WI38 (cell line): ENCODE measurements at regions not wholly inside any gene's neighbourhood (a gene's known extent, or its start where the extent isn't known, plus 50 kb on each side); places are given as distances from the start of the nearest gene placed in this dataset.

Experiments used
- H3K4me3 ChIP-seq: 2 replicates; pipeline ENCODE4 v1.5.1; 2011; ENCODE audit warnings: low read depth, mild to moderate bottlenecking, control low read depth, low read length
- CTCF ChIP-seq: IDR thresholded peaks from 2 replicates; pipeline ENCODE4 v1.5.1; 2012; ENCODE audit warnings: low read depth, mild to moderate bottlenecking, control low read depth, low read length

GRCh38 chr1:83802023-83802422, 196.9 kb downstream of the TTLL7 start:
- no peak overlapping the region for H3K4me3 ChIP-seq
- TF ChIP-seq CTCF: no peak

GRCh38 chr1:83800066-83800465, 198.9 kb downstream of the TTLL7 start:
- no peak overlapping the region for H3K4me3 ChIP-seq
- no peak for TF ChIP-seq CTCF

GRCh38 chr1:83799594-83799993, 199.3 kb downstream of the TTLL7 start:
- no peak for TF ChIP-seq CTCF
- no peak overlapping the region for H3K4me3 ChIP-seq

GRCh38 chr1:83798965-83799364, 200.0 kb downstream of the TTLL7 start:
- H3K4me3 ChIP-seq: no peak overlapping the region
- no peak for TF ChIP-seq CTCF

- TF ChIP-seq CTCF: no peak
- no peak overlapping the region for H3K4me3 ChIP-seq
These were observed 202.5 kb downstream of the TTLL7 start for GRCh38 chr1:83796409-83796808.

- H3K4me3 ChIP-seq: no peak overlapping the region
- no peak for TF ChIP-seq CTCF
These were observed 204.5 kb downstream of the TTLL7 start for GRCh38 chr1:83794384-83794783.

- H3K4me3 ChIP-seq: no peak overlapping the region
- TF ChIP-seq CTCF: no peak
These were observed 207.0 kb downstream of the TTLL7 start for GRCh38 chr1:83791821-83792437.
